Osteocyte (in vitro differentiated cells): ENCODE measurements at regions not wholly inside any gene's neighbourhood (a gene's known extent, or its start where the extent isn't known, plus 50 kb on each side); places are given as distances from the start of the nearest gene placed in this dataset.

Experiments
- DNase-seq: peaks from one replicate; pipeline ENCODE4 v3.0.0; 2021; ENCODE audit warnings: mixed read lengths; ENCODE audit not compliant: unreplicated experiment; ENCODE audit errors: extremely low spot score
- H3K27ac Mint-ChIP-seq: one replicate; pipeline ENCODE4 v1.8.0; 2021; ENCODE audit warnings: mild to moderate bottlenecking, mixed read lengths; ENCODE audit not compliant: unreplicated experiment
- H3K27me3 Mint-ChIP-seq: one replicate; pipeline ENCODE4 v1.8.0; 2021; ENCODE audit warnings: mixed read lengths; ENCODE audit not compliant: unreplicated experiment
- H3K36me3 Mint-ChIP-seq: one replicate; pipeline ENCODE4 v1.8.0; 2021; ENCODE audit warnings: mixed read lengths; ENCODE audit not compliant: unreplicated experiment
- H3K4me1 Mint-ChIP-seq: one replicate; pipeline ENCODE4 v1.8.0; 2021; ENCODE audit warnings: mixed read lengths; ENCODE audit not compliant: unreplicated experiment
- H3K4me3 Mint-ChIP-seq: one replicate; pipeline ENCODE4 v1.8.0; 2021; ENCODE audit warnings: mild to moderate bottlenecking, moderate library complexity, mixed read lengths; ENCODE audit not compliant: unreplicated experiment
- H3K9me3 Mint-ChIP-seq: one replicate; pipeline ENCODE4 v1.8.0; 2021; ENCODE audit warnings: mixed read lengths; ENCODE audit not compliant: unreplicated experiment
- TF ChIP-seq, protein P1 (sequence below): fragments of 200-600 bp; sonication (generic); IDR thresholded peaks from 2 replicates; pipeline ENCODE4 v1.5.0; 2021; ENCODE audit warnings: antibody characterized with exemption, mild to moderate bottlenecking, moderate library complexity

DNA sequence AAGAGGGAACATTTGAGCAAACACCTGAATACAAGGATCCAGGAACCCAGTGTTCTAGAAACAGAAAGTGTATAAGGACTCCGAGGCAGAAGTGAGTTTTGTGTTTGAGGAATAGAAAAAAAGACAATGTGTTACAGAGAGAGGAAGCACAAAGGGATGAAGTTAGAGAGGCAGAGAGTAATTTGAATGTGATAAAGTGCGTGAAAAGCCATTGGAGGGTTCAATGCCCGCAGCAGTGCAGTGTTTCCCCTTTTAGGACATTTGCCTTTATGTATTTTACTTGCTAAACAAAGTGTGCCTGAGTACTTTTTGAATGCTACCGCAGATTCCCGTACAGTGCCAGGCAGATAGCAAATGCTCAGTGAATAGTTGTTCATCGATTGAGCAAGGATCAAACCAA lies 508.5 kb downstream of the RAB38 start:
- no peak for DNase-seq
- H3K27me3 Mint-ChIP-seq, result peaks cover 2% of the 10 kb centered on the region
- no peak overlapping the region for H3K4me3 Mint-ChIP-seq
- TF ChIP-seq, protein P1, sequence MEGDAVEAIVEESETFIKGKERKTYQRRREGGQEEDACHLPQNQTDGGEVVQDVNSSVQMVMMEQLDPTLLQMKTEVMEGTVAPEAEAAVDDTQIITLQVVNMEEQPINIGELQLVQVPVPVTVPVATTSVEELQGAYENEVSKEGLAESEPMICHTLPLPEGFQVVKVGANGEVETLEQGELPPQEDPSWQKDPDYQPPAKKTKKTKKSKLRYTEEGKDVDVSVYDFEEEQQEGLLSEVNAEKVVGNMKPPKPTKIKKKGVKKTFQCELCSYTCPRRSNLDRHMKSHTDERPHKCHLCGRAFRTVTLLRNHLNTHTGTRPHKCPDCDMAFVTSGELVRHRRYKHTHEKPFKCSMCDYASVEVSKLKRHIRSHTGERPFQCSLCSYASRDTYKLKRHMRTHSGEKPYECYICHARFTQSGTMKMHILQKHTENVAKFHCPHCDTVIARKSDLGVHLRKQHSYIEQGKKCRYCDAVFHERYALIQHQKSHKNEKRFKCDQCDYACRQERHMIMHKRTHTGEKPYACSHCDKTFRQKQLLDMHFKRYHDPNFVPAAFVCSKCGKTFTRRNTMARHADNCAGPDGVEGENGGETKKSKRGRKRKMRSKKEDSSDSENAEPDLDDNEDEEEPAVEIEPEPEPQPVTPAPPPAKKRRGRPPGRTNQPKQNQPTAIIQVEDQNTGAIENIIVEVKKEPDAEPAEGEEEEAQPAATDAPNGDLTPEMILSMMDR, result no peak
- no peaks in the 10 kb centered on the region for H3K4me1 Mint-ChIP-seq
- H3K27ac Mint-ChIP-seq, result no peak overlapping the region
- no peaks in the 10 kb centered on the region for H3K9me3 Mint-ChIP-seq
- H3K36me3 Mint-ChIP-seq, result no peaks in the 10 kb centered on the region

DNA sequence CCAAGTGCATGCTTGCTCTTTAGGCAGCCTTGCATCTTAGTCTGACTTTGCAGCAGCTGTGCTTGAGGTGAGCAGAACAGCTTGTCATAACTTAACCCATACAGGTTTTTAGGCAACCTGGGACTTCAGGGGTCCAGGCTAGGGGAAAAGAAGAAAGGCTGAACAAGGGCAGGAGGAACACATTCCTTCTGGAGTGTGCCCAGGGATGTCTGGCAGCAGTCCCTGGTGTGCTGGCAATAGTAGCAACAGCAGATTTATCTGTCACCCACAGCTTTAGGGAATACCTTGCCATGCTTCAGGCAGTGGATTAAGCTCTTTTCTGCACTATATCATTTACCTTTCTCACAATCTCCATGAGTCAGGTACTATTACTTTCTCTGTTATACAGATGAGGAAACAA lies 513.0 kb downstream of the RAB38 start:
- no peak for DNase-seq
- Mint-ChIP-seq H3K27ac (no peak overlapping the region), H3K27me3 (no peaks in the 10 kb centered on the region), H3K4me1 (no peaks in the 10 kb centered on the region), H3K9me3 (no peaks in the 10 kb centered on the region), H3K4me3 (no peak overlapping the region), H3K36me3 (no peaks in the 10 kb centered on the region)
- TF ChIP-seq, protein P1, result no peak

DNA sequence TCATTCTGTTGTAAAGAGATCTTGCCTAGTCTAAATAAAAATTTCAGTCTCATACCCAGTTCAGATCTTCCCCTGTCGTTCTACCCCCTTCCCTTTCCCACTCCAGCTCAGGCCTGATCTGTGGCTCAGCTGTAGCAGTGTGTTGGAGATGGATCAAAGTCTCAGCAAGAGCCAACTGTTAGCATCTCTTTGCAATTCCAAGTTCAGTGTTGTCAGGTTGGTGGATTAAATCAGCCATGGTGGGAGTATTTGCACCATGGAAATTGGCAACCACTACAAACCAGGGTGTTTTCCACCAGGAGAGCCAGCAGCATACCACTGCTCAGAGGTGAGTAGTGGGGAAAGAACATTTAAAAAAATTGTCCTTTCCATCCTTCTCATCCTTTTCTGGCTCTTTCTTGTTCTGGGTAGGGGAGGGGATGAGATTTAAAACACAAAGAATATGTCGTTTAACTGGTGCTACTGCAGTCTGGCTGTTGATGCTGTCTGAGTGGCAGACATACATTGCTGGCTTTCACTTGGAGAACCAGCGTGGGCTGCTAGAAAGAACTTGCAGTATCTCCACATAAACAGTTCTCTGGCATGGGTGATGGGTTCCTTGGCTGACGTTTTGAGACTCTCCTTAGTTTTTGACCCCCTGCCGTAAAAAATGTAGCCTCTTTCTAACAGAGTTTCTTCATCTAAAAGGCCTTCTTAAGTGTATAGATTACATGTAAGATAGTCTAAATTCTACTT lies 514.1 kb downstream of the RAB38 start:
- no peak for DNase-seq
- Mint-ChIP-seq H3K4me1 (no peaks in the 10 kb centered on the region), H3K27me3 (no peaks in the 10 kb centered on the region), H3K36me3 (no peaks in the 10 kb centered on the region), H3K9me3 (no peaks in the 10 kb centered on the region), H3K4me3 (no peak overlapping the region), H3K27ac (no peak overlapping the region)
- TF ChIP-seq, protein P1, result no peak

DNA sequence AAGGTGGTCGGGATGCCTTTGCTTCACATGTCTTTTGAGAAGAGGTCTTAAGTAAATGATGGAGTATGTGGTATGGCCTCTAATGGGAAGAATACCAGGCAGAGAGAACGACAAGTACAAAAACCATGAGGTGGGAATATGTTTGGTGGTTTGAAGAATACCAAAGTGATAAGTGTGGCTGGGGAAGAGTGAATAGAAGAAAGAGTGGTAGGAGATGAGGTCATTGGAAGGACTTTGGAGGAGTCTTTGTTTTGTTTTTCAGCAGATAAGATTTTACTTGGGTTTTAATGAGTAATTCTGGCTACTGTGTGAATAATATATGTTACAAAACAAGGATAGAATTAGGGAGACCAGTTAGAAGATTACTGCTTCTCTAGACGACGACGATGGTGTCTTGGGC lies 515.4 kb downstream of the RAB38 start:
- H3K27ac Mint-ChIP-seq, result no peak overlapping the region
- no peak for DNase-seq
- H3K27me3 Mint-ChIP-seq, result no peaks in the 10 kb centered on the region
- no peaks in the 10 kb centered on the region for H3K36me3 Mint-ChIP-seq
- TF ChIP-seq, protein P1, result no peak
- no peaks in the 10 kb centered on the region for H3K9me3 Mint-ChIP-seq
- H3K4me1 Mint-ChIP-seq, result no peaks in the 10 kb centered on the region
- no peak overlapping the region for H3K4me3 Mint-ChIP-seq

DNA sequence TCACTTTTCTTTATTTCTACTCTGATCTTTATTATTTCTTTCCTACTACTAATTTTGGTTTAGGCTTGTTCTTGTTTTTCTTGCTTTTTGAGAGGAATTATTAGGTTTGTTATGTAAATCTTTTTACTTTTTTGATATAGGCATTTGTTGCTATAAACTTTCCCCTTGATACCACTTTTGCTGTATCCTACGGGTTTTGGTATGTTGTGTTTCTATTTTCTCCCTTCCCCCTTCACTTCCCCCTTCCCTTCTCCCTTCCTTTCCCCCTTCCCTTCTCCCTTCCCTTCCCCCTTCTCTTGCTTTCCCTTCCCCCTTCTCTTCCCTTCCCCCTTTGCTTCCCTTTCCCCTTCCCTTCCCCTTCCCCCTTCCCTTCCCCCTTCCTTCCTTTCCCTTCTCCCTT lies 529.6 kb downstream of the RAB38 start:
- TF ChIP-seq, protein P1, result no peak
- H3K9me3 Mint-ChIP-seq, result peaks cover 4% of the 10 kb centered on the region
- no peaks in the 10 kb centered on the region for H3K36me3 Mint-ChIP-seq
- no peak overlapping the region for H3K4me3 Mint-ChIP-seq
- no peak overlapping the region for H3K27ac Mint-ChIP-seq
- DNase-seq, result no peak
- peaks cover 8% of the 10 kb centered on the region for H3K27me3 Mint-ChIP-seq
- H3K4me1 Mint-ChIP-seq, result no peaks in the 10 kb centered on the region
